ENCODE measurements at regions not wholly inside any gene's neighbourhood (a gene's known extent, or its start where the extent isn't known, plus 50 kb on each side); places are given as distances from the start of the nearest gene placed in this dataset.
A peak's percentile ranks its signal among the peaks of the same experiment; 100 is the strongest.

GRCh38 chr13:111923439-111923838 lies 143.5 kb upstream of the SOX1 start:
- ATAC-seq (no peak), DNase-seq (no peak)
- Histone ChIP-seq H3K27me3 (peaks cover 0 to 54% (median 5%) of the 10 kb centered on the region in 9 donors), H3K4me3 (no peak overlapping the region), H3K4me1 (no peaks in the 10 kb centered on the region), H3K9me3 (no peaks in the 10 kb centered on the region), H3K36me3 (no peaks in the 10 kb centered on the region), H3K27ac (no peak overlapping the region)
- intact Hi-C loops (cut with DNase I) = no loop called here
- WGBS, 4 donors = 76 to 86% (median 82%) methylated on average over 4 to 5 of the region's 5 CpGs
- no peak for TF ChIP-seq POLR2A (IDR thresholded peaks at IDR 0.05)
- no peak for TF ChIP-seq CTCF (IDR thresholded peaks at IDR 0.05)

- TF ChIP-seq CTCF (IDR thresholded peaks at IDR 0.05) (no peak), POLR2A (IDR thresholded peaks at IDR 0.05) (no peak)
- intact Hi-C loops (cut with DNase I) = no loop called here
- ATAC-seq = no peak
- H3K36me3 ChIP-seq = no peaks in the 10 kb centered on the region
- H3K27ac ChIP-seq = no peak overlapping the region
- H3K4me1 ChIP-seq = no peaks in the 10 kb centered on the region
- WGBS, 4 donors = 72 to 80% (median 77%) methylated on average over 15 of the region's 15 CpGs
- H3K4me3 ChIP-seq = no peak overlapping the region
- no peaks in the 10 kb centered on the region for H3K9me3 ChIP-seq
- DNase-seq = no peak
- H3K27me3 ChIP-seq = peaks cover 0 to 54% (median 5%) of the 10 kb centered on the region in 9 donors
These were observed 142.8 kb upstream of the SOX1 start for GRCh38 chr13:111923991-111924677.

GRCh38 chr13:111924678-111925075 lies 142.3 kb upstream of the SOX1 start:
- DNase-seq (no peak), ATAC-seq (no peak)
- Histone ChIP-seq H3K4me3 (no peak overlapping the region), H3K9me3 (no peaks in the 10 kb centered on the region), H3K27ac (no peak overlapping the region), H3K4me1 (no peaks in the 10 kb centered on the region), H3K36me3 (no peaks in the 10 kb centered on the region), H3K27me3 (peaks cover 0 to 53% (median 5%) of the 10 kb centered on the region in 9 donors)
- 68 to 73% (median 70%) methylated on average over 6 of the region's 6 CpGs for WGBS, 4 donors
- TF ChIP-seq CTCF (IDR thresholded peaks at IDR 0.05) (no peak), POLR2A (IDR thresholded peaks at IDR 0.05) (no peak)
- intact Hi-C loops (cut with DNase I) = no loop called here

- intact Hi-C loops (cut with DNase I) = no loop called here
- 82 to 90% (median 89%) methylated on average over 10 to 13 of the region's 13 CpGs for WGBS, 4 donors
- H3K27me3 ChIP-seq = peaks cover 0 to 46% (median 5%) of the 10 kb centered on the region in 9 donors
- no peak overlapping the region for H3K27ac ChIP-seq
- DNase-seq (no peak), ATAC-seq (peak in 1 of 4 donors; percentile 38)
- TF ChIP-seq POLR2A (IDR thresholded peaks at IDR 0.05) (no peak), CTCF (IDR thresholded peaks at IDR 0.05) (no peak)
- H3K36me3 ChIP-seq = no peaks in the 10 kb centered on the region
- no peaks in the 10 kb centered on the region for H3K9me3 ChIP-seq
- no peaks in the 10 kb centered on the region for H3K4me1 ChIP-seq
- H3K4me3 ChIP-seq = no peak overlapping the region
These were observed 141.6 kb upstream of the SOX1 start for GRCh38 chr13:111925146-111925875.
